ENCODE measurements at regions not wholly inside any gene's neighbourhood (a gene's known extent, or its start where the extent isn't known, plus 50 kb on each side); places are given as distances from the start of the nearest gene placed in this dataset.
"Not testable (repeated sequence)": the region's sequence is repeated elsewhere in the genome, so short reads cannot be mapped to it uniquely, and the experiment has no call there.

DNA sequence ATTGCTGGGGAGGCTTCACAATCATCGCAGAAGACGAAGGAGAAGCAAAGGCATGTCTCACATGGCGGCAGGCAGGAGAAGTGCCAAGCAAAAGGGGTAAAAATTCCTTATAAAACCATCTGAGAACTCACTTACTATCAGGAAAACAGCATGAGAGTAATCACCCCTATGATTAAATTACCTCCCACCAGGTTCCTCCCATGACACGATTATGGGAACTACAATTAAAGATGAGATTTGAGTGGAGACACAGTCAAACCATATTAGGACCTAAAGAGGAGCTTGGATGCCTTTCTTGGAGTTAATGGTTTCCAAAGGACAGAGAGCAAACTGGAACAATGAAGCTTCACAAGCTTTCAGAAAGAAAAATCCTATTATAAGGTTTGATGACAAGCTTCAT lies 168.4 kb upstream of the SMARCAD1 start:
- TF ChIP-seq, protein P1, sequence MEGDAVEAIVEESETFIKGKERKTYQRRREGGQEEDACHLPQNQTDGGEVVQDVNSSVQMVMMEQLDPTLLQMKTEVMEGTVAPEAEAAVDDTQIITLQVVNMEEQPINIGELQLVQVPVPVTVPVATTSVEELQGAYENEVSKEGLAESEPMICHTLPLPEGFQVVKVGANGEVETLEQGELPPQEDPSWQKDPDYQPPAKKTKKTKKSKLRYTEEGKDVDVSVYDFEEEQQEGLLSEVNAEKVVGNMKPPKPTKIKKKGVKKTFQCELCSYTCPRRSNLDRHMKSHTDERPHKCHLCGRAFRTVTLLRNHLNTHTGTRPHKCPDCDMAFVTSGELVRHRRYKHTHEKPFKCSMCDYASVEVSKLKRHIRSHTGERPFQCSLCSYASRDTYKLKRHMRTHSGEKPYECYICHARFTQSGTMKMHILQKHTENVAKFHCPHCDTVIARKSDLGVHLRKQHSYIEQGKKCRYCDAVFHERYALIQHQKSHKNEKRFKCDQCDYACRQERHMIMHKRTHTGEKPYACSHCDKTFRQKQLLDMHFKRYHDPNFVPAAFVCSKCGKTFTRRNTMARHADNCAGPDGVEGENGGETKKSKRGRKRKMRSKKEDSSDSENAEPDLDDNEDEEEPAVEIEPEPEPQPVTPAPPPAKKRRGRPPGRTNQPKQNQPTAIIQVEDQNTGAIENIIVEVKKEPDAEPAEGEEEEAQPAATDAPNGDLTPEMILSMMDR (IDR thresholded peaks at IDR 0.05; ENCODE audit: low read depth, low read length, missing control alignments), result no peak
- no peak overlapping the region for H3K4me3 ChIP-seq (ENCODE audit: low read depth, low read length)
- DNase-seq (ENCODE audit: low read depth), result no peak

DNA sequence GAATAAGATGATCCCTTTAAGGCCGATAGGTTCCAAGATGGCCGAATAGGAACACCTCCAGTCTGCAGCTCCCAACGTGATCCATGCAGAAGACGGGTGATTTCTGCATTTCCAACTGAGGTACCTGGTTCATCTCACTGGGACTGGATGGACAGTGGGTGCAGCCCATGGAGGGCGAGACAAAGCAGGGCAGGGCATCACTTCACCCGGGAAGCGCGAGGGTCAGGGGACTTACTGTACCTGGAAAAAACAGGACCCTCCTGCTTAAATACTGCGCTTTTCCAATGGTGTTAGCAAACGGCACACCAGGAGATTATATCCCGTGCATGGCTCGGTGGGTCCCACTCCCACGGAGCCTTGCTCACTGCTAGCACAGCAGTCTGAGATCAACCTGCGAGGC lies 163.2 kb upstream of the SMARCAD1 start:
- not testable (repeated sequence) for H3K4me3 ChIP-seq (ENCODE audit: low read depth, low read length); DNase-seq (ENCODE audit: low read depth)

DNA sequence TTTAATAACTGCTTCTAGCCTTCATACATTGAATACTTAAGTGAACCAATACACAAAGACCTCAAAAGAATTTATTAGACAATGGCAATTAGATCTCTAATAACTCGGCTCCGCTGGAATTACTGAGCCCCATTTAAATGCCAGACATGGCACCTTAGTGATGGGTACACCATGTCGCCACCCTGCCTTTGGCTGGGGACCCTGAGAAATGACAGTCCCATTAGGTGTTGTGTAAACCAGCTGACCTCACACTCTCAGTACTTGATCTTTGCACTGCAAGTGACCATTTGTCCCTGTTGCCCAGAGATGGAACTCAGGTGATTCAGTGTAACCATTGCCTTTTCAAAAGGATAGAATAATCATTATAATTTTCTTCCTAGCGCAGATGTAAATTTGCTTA lies 144.6 kb upstream of the SMARCAD1 start:
- no peak for DNase-seq (ENCODE audit: low read depth)
- TF ChIP-seq, protein P1 (IDR thresholded peaks at IDR 0.05; ENCODE audit: low read depth, low read length, missing control alignments), result no peak

DNA sequence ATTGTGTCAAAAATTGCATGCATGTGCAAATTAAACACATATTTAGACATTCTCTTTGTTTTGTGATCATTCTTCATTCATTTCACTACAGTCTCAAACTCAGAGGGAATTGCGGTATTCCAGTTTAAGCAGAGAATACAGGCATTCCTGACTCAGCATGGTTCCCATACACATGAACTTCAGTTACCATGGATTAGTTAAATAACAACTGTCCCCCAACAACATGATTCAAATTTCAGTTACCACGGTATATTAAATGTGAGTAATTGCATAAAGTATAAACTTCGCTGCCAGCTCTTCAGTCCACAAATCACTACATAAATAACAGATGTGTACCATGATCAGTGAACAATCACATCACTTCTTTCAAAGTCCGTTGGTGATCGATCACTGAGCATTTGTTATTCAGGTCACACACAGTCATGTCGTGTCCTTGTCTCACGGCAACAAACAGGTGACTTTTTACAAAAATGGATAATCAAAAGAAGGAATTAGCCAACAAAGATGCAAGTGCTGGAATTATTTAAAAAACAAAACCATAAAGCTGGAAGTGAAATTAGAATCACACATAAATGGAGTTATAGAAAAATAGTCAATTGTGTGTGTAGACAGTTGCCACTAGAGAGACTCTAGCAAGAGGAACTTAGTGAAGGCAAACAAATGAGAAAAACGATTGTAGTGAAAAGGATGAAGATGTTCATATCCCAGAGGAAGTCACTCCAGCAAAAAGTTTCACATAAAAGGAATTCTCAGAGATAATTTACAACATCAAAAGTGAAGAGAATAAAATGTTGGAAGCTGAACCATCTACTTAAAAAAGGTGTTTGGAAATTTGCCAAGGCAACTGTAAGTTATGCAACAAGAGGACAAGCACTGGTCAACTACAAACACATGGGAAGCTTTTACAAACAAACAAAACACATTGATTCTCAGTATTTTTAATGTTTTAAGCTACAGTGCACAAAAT lies 138.6 kb upstream of the SMARCAD1 start:
- TF ChIP-seq, protein P1 (IDR thresholded peaks at IDR 0.05; ENCODE audit: low read depth, low read length, missing control alignments), result no peak
- no peak overlapping the region for H3K4me3 ChIP-seq (ENCODE audit: low read depth, low read length)
- no peak for DNase-seq (ENCODE audit: low read depth)

More for the DNA sequence above, 144.6 kb upstream of the SMARCAD1 start:
- H3K4me3 ChIP-seq (ENCODE audit: low read depth, low read length), result no peak overlapping the region

DNA sequence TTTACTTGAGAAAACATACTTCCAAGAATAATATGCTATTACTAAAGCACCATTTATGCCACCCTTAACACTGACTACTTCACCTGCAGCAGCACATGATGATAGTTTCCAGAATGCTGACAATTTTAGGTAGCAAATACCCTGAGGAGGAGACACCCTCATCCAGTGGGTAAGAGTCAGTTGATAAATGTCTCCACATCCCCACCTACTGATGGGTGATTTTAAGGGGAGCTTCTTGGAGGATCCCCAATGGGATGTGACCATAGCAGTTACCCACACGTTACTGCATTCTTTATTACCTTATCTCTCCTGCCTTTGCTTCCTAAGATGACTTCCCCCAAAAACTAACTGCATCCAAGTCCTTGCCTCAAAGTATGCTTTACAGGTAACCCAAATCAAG lies 131.2 kb upstream of the SMARCAD1 start:
- H3K4me3 ChIP-seq (ENCODE audit: low read depth, low read length), result no peak overlapping the region
- TF ChIP-seq, protein P1 (IDR thresholded peaks at IDR 0.05; ENCODE audit: low read depth, low read length, missing control alignments), result no peak
- no peak for DNase-seq (ENCODE audit: low read depth)

GRCh38 chr4:94084155-94084554 lies 123.5 kb upstream of the SMARCAD1 start:
- H3K4me3 ChIP-seq (ENCODE audit: low read depth, low read length), result no peak overlapping the region
- no peak for DNase-seq (ENCODE audit: low read depth)
- TF ChIP-seq, protein P1 (IDR thresholded peaks at IDR 0.05; ENCODE audit: low read depth, low read length, missing control alignments), result no peak

DNA sequence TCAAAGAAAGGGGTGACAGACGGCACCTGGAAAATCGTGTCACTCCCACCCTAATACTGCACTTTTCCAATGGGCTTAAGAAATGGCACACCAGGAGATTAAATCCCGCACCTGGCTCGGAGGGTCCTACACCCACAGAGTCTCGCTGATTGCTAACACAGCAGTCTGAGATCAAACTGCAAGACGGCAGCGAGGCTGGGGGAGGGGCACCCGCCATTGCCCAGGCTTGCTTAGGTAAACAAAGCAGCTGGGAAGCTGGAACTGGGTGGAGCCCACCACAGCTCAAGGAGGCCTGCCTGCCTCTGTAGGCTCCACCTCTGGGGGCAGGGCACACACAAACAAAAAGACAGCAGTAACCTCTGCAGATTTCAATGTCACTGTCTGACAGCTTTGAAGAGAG lies 108.5 kb upstream of the SMARCAD1 start:
- H3K4me3 ChIP-seq (ENCODE audit: low read depth, low read length); DNase-seq (ENCODE audit: low read depth): not testable (repeated sequence)

GRCh38 chr4:94112644-94113043 lies 95.0 kb upstream of the SMARCAD1 start:
- TF ChIP-seq, protein P1 (IDR thresholded peaks at IDR 0.05; ENCODE audit: low read depth, low read length, missing control alignments), result no peak
- DNase-seq (ENCODE audit: low read depth), result no peak
- H3K4me3 ChIP-seq (ENCODE audit: low read depth, low read length), result no peak overlapping the region

Measured in GM12864 (cell line).